ENCODE measurements at regions not wholly inside any gene's neighbourhood (a gene's known extent, or its start where the extent isn't known, plus 50 kb on each side); places are given as distances from the start of the nearest gene placed in this dataset.

- no peak for TF ChIP-seq TAF1 (conservative IDR thresholded peaks at IDR 0.05)
- TF ChIP-seq CTCF (IDR thresholded peaks at IDR 0.05; ENCODE audit: low read depth, low read length, missing input control) = no peak
- TF ChIP-seq FOXA2 (IDR thresholded peaks at IDR 0.05) = no peak
- no peak for TF ChIP-seq JUND (IDR thresholded peaks at IDR 0.05)
These were observed 58.9 kb upstream of the CNTN3 start for GRCh38 chr3:74673326-74673725.

Data from liver (tissue), 3 donors.